Endothelial cell of umbilical vein (primary cell): ENCODE measurements at regions not wholly inside any gene's neighbourhood (a gene's known extent, or its start where the extent isn't known, plus 50 kb on each side); places are given as distances from the start of the nearest gene placed in this dataset.

Experiments
- BruUV-seq: library from RNA; stranded (reverse); fragments of 400-500 nt; replicated peaks from 2 replicates; lab custom pipeline; 2021; lab: Mats Ljungman, UMichigan
- CTCF ChIA-PET: fragments of 300-600, 350-600 bp; sonication (Branson Sonifier 250); formaldehyde crosslinking; loops from one replicate; lab custom pipeline; 2021; ENCODE audit warnings: antibody characterized with exemption, inconsistent platforms; lab: Charles Lee
- POLR2A ChIA-PET: fragments of 300-600, 350-600 bp; sonication (Branson Sonifier 250); formaldehyde crosslinking; loops from one replicate; lab custom pipeline; 2021; ENCODE audit warnings: antibody characterized with exemption, inconsistent platforms; lab: Charles Lee
- DNase-seq: peaks from one replicate; pipeline ENCODE4 v3.0.0-alpha.2; 2011; ENCODE audit warnings: low read depth, low spot score
- FAIRE-seq: peaks from 2 replicates; lab custom pipeline; 2011; peaks lifted over from hg19 to GRCh38; lab: Jason Lieb, UNC
- H2AFZ ChIP-seq: 2 replicates; pipeline ENCODE4 v1.6.0; 2012; ENCODE audit warnings: low read depth, low read length, control low read depth, inconsistent platforms
- H3K27ac ChIP-seq: 2 replicates; pipeline ENCODE4 v1.5.1; 2011; ENCODE audit warnings: low read depth, mild to moderate bottlenecking, control low read depth, low read length, moderate library complexity; ENCODE audit not compliant: insufficient read depth
- H3K27me3 ChIP-seq, 2 experiments: 2 replicates each; pipeline versions ENCODE4 v1.6.0 to v1.6.1; 2011; ENCODE audit warnings: low read length in 2 of 2, mixed read lengths in 1 of 2; ENCODE audit not compliant: control insufficient read depth in 2 of 2, insufficient read depth in 2 of 2
- H3K36me3 ChIP-seq, 2 experiments: 2 replicates in 1 of 2; 3 replicates in 1 of 2; pipeline ENCODE4 v1.5.1; 2011; ENCODE audit warnings: low read length in 2 of 2, mild to moderate bottlenecking in 1 of 2, moderate library complexity in 1 of 2; ENCODE audit not compliant: control insufficient read depth in 2 of 2, insufficient read depth in 2 of 2; ENCODE audit errors: extremely low read depth in 1 of 2
- H3K4me1 ChIP-seq: 3 replicates; pipeline ENCODE4 v1.5.1; 2011; ENCODE audit warnings: mild to moderate bottlenecking, low read length; ENCODE audit not compliant: control insufficient read depth, insufficient read depth; ENCODE audit errors: extremely low read depth
- H3K4me2 ChIP-seq: 2 replicates; pipeline ENCODE4 v1.6.1; 2011; ENCODE audit warnings: low read length, control low read depth, mixed read lengths; ENCODE audit not compliant: insufficient read depth
- H3K4me3 ChIP-seq, 3 experiments: fragments of 200-600 bp in 1 of 3; sonication (generic), shearing (Covaris generic) in 1 of 3; replicated peaks in 1 of 3; 2 replicates each; pipeline ENCODE4 v1.5.1; 2011 to 2016; ENCODE audit warnings: control low read depth in 3 of 3, low read length in 3 of 3, mild to moderate bottlenecking in 2 of 3, inconsistent platforms in 1 of 3, low read depth in 1 of 3, moderate library complexity in 1 of 3; ENCODE audit not compliant: insufficient read depth in 1 of 3
- H3K79me2 ChIP-seq: 2 replicates; pipeline ENCODE4 v1.6.0; 2012; ENCODE audit warnings: low read length, inconsistent platforms; ENCODE audit not compliant: control insufficient read depth, insufficient read depth
- H3K9ac ChIP-seq: replicated peaks from 2 replicates; pipeline ENCODE3; 2011; ENCODE audit warnings: low read length, control low read depth; ENCODE audit not compliant: insufficient read depth; ENCODE audit errors: extremely low read depth
- H3K9me1 ChIP-seq: replicated peaks from 3 replicates; pipeline ENCODE4 v1.6.0; 2011; ENCODE audit warnings: mild to moderate bottlenecking, low read length; ENCODE audit not compliant: control insufficient read depth, insufficient read depth; ENCODE audit errors: extremely low read depth
- H3K9me3 ChIP-seq: replicated peaks from 2 replicates; pipeline ENCODE4 v1.5.1; 2012; ENCODE audit warnings: low read length, inconsistent platforms; ENCODE audit not compliant: control insufficient read depth, insufficient read depth
- H4K20me1 ChIP-seq: replicated peaks from 2 replicates; pipeline ENCODE3; 2011; ENCODE audit warnings: mild to moderate bottlenecking, low read length; ENCODE audit not compliant: control insufficient read depth, insufficient read depth; ENCODE audit errors: extremely low read depth
- CTCF ChIP-seq, 2 donors: IDR thresholded peaks; 1 replicate in 1 of 2; 2 replicates in 1 of 2; pipeline ENCODE4 v1.5.1; 2011; ENCODE audit warnings: low read length in 2 of 2, mild to moderate bottlenecking in 2 of 2, moderate library complexity in 2 of 2, control low read depth in 1 of 2, inconsistent platforms in 1 of 2, low read depth in 1 of 2; ENCODE audit not compliant: insufficient read depth in 1 of 2; ENCODE audit errors: extremely low read depth in 1 of 2
- EZH2 ChIP-seq: IDR thresholded peaks from 2 replicates; pipeline ENCODE4 v1.6.1; 2012; ENCODE audit warnings: borderline replicate concordance, low read depth, mild to moderate bottlenecking, moderate library complexity, low read length, inconsistent platforms; ENCODE audit not compliant: severe bottlenecking
- FOS ChIP-seq: IDR thresholded peaks from 2 replicates; pipeline ENCODE4 v1.6.1; 2011; ENCODE audit warnings: mild to moderate bottlenecking, low read length, moderate library complexity, borderline replicate concordance; ENCODE audit not compliant: insufficient read depth
- GATA2 ChIP-seq: IDR thresholded peaks from 2 replicates; pipeline ENCODE4 v1.7.0; 2011; ENCODE audit warnings: low read depth, mild to moderate bottlenecking, moderate library complexity, mixed read lengths, low read length; ENCODE audit not compliant: insufficient read length, insufficient read depth
- JUN ChIP-seq: IDR thresholded peaks from 2 replicates; pipeline ENCODE4 v1.6.1; 2011; ENCODE audit warnings: borderline replicate concordance, low read depth; ENCODE audit not compliant: insufficient read length, insufficient read depth
- MAX ChIP-seq: IDR thresholded peaks from 2 replicates; pipeline ENCODE4 v1.6.1; 2011; ENCODE audit not compliant: insufficient read depth, insufficient read length
- MYC ChIP-seq: IDR thresholded peaks from one replicate; pipeline ENCODE4 v1.6.1; 2011; ENCODE audit warnings: mild to moderate bottlenecking, low read depth, low read length
- POLR2A ChIP-seq: IDR thresholded peaks from 2 replicates; pipeline ENCODE4 v1.6.1; 2012; ENCODE audit warnings: low read depth, mild to moderate bottlenecking, control low read depth, low read length
- POLR2AphosphoS5 ChIP-seq: IDR thresholded peaks from 2 replicates; pipeline ENCODE4 v1.6.1; 2012; ENCODE audit warnings: low read depth, mild to moderate bottlenecking, control low read depth, low read length, moderate library complexity; ENCODE audit not compliant: insufficient read depth
- dilution Hi-C: fragments of 300-500 bp; cut with MboI; formaldehyde crosslinking; loops from one replicate; pipeline ENCODE4 v1.15.0; 2019; ENCODE audit warnings: low sequenced_read_pairs; ENCODE audit not compliant: extremely low pct_ligation_motif_present
- intact Hi-C: fragments of 100-400 bp; cut with micrococcal nuclease; formaldehyde crosslinking; loops from one replicate; pipeline ENCODE4 v1.10.0; 2022

- no peak for TF ChIP-seq CTCF (IDR thresholded peaks at IDR 0.05; ENCODE audit: extremely low read depth in 1 of 2, insufficient read depth in 1 of 2, low read depth in 1 of 2, low read length in 2 of 2)
- no peak for TF ChIP-seq MAX
- no peak for TF ChIP-seq EZH2
- TF ChIP-seq GATA2, result no peak
- no peak for TF ChIP-seq FOS
- no peak for TF ChIP-seq MYC
- TF ChIP-seq POLR2A, result no peak
- TF ChIP-seq JUN, result no peak
- no peak for TF ChIP-seq POLR2AphosphoS5
- no peaks in the 10 kb centered on the region for H3K27me3 ChIP-seq
- POLR2A ChIA-PET, result no interaction called here
- H3K9me3 ChIP-seq, result no peaks in the 10 kb centered on the region
- no peak overlapping the region for H2AFZ ChIP-seq
- H3K4me2 ChIP-seq, result no peak overlapping the region
- H3K4me3 ChIP-seq, result no peak overlapping the region
- no peak overlapping the region for H3K27ac ChIP-seq
- no peak for FAIRE-seq
- intact Hi-C loops, result no loop called here
- H3K9me1 ChIP-seq, result no peaks in the 10 kb centered on the region
- no peaks in the 10 kb centered on the region for H3K79me2 ChIP-seq
- no peak for DNase-seq
- dilution Hi-C loops, result no loop called here
- no peaks in the 10 kb centered on the region for H4K20me1 ChIP-seq
- H3K4me1 ChIP-seq, result no peaks in the 10 kb centered on the region
- H3K36me3 ChIP-seq, result no peaks in the 10 kb centered on the region
- CTCF ChIA-PET, result no interaction called here
- no peak overlapping the region for H3K9ac ChIP-seq
- BruUV-seq, result no TSS peak
Measured at GRCh38 chr9:83144492-83144891, 81.5 kb upstream of the RASEF start.
